K562 (cell line): ENCODE measurements at regions not wholly inside any gene's neighbourhood (a gene's known extent, or its start where the extent isn't known, plus 50 kb on each side); places are given as distances from the start of the nearest gene placed in this dataset.

Experiments used
- ATAC-seq: fragments of 200-7000 bp; cut with Tn5 transposase; 3 replicates; pipeline ENCODE4 v1.9.1; 2020; ENCODE audit warnings: moderate library complexity
- BruUV-seq: library from RNA; stranded (reverse); fragments of 400-500 nt; replicated peaks from 2 replicates; lab custom pipeline; 2021; lab: Mats Ljungman, UMichigan
- CTCF ChIA-PET: fragments of 300-600 bp; formaldehyde crosslinking; extraction: SDS; loops from one replicate; lab custom pipeline; 2021; ENCODE audit warnings: low intra/inter-chr PET ratio; lab: Yijun Ruan, JAX
- POLR2A ChIA-PET: fragments of 300-600, 350-650 bp; sonication (Branson Sonifier 250); formaldehyde crosslinking; extraction: SDS; loops from one replicate; lab custom pipeline; 2021; ENCODE audit warnings: antibody characterized with exemption, inconsistent platforms; lab: Yijun Ruan, JAX
- DNase-seq, 4 experiments: peaks; one replicate each; pipeline versions ENCODE4 v3.0.0 to v3.0.0-alpha.2; 2011 to 2018; ENCODE audit warnings: low spot score in 3 of 4, mixed read lengths in 3 of 4; ENCODE audit errors: extremely low read depth in 1 of 4
- FAIRE-seq: peaks from 2 replicates; lab custom pipeline; 2011; peaks lifted over from hg19 to GRCh38; lab: Jason Lieb, UNC
- H2AFZ ChIP-seq: 2 replicates; pipeline ENCODE4 v1.6.0; 2011; ENCODE audit warnings: low read depth, low read length, control low read depth, inconsistent platforms
- H3K27ac ChIP-seq: fragments of 200-600 bp; 3 replicates; pipeline ENCODE4 v1.8.0; 2011; ENCODE audit warnings: low read depth, mild to moderate bottlenecking, control low read depth, inconsistent platforms, low read length, moderate library complexity, mixed read lengths; ENCODE audit errors: extremely low read depth
- H3K27me3 ChIP-seq, 2 experiments: fragments of 300-600 bp in 1 of 2; 2 replicates in 1 of 2; 3 replicates in 1 of 2; pipeline versions ENCODE4 v1.6.0 to v1.8.0; 2011; ENCODE audit warnings: inconsistent platforms in 2 of 2, low read length in 2 of 2, mild to moderate bottlenecking in 1 of 2, mixed read lengths in 1 of 2, moderate library complexity in 1 of 2; ENCODE audit not compliant: control insufficient read depth in 2 of 2, insufficient read depth in 2 of 2
- H3K36me3 ChIP-seq: fragments of 300-600 bp; 3 replicates; pipeline ENCODE4 v1.8.0; 2011; ENCODE audit warnings: mild to moderate bottlenecking, low read length, inconsistent platforms; ENCODE audit not compliant: control insufficient read depth, insufficient read depth
- H3K4me1 ChIP-seq, 2 experiments: fragments of 200-600 bp in 1 of 2; replicated peaks in 1 of 2; 2 replicates in 1 of 2; 3 replicates in 1 of 2; pipeline versions ENCODE4 v1.5.1 to v1.8.0; 2011; ENCODE audit warnings: inconsistent platforms in 2 of 2, low read length in 2 of 2, mild to moderate bottlenecking in 1 of 2, mixed read lengths in 1 of 2, moderate library complexity in 1 of 2; ENCODE audit not compliant: control insufficient read depth in 2 of 2, insufficient read depth in 2 of 2
- H3K4me2 ChIP-seq: 2 replicates; pipeline ENCODE4 v1.6.1; 2011; ENCODE audit warnings: low read length, control low read depth, inconsistent platforms, mixed read lengths; ENCODE audit not compliant: insufficient read depth
- H3K4me3 ChIP-seq: fragments of 200-600 bp; sonication (generic), shearing (Covaris generic); 2 replicates; pipeline ENCODE4 v1.5.1; 2016; ENCODE audit warnings: control low read depth, inconsistent platforms
- H3K79me2 ChIP-seq: fragments of 200-600 bp; 3 replicates; pipeline ENCODE4 v1.8.0; 2011; ENCODE audit warnings: low read length, inconsistent platforms; ENCODE audit not compliant: control insufficient read depth, insufficient read depth
- H3K9ac ChIP-seq, 2 experiments: 2 replicates each; pipeline versions ENCODE4 v1.6.0 to v1.6.1; 2011; ENCODE audit warnings: low read depth in 2 of 2, low read length in 2 of 2, control low read depth in 1 of 2, inconsistent platforms in 1 of 2, mild to moderate bottlenecking in 1 of 2, mixed read lengths in 1 of 2; ENCODE audit not compliant: insufficient read depth in 1 of 2
- H3K9me1 ChIP-seq: one replicate; pipeline ENCODE4 v1.6.0; 2011; ENCODE audit warnings: inconsistent platforms, mild to moderate bottlenecking, low read length, moderate library complexity; ENCODE audit not compliant: control insufficient read depth, insufficient read depth
- H3K9me3 ChIP-seq: replicated peaks from 2 replicates; pipeline ENCODE4 v1.5.1; 2011; ENCODE audit warnings: low read depth, low read length, inconsistent platforms; ENCODE audit not compliant: control insufficient read depth, insufficient read depth
- H4K20me1 ChIP-seq: replicated peaks from 2 replicates; pipeline ENCODE4 v1.6.1; 2011; ENCODE audit warnings: low read length, inconsistent platforms, mixed read lengths; ENCODE audit not compliant: control insufficient read depth, insufficient read depth
- ARID2 ChIP-seq: fragments of 450-650 bp; IDR thresholded peaks from 2 replicates; pipeline ENCODE4 v1.6.1; 2017; ENCODE audit warnings: antibody characterized with exemption, mild to moderate bottlenecking
- ATF3 ChIP-seq, 2 experiments: fragments of 450-650 bp in 1 of 2; sonication (generic) in 1 of 2; formaldehyde crosslinking in 1 of 2; IDR thresholded peaks in 1 of 2; conservative IDR thresholded peaks in 1 of 2; 2 replicates each; pipeline versions ENCODE4 v1.6.1 to v1.8.1; 2016 to 2023; ENCODE audit warnings: mild to moderate bottlenecking in 2 of 2, moderate library complexity in 2 of 2, inconsistent platforms in 1 of 2, missing genetic modification reagents in 1 of 2
- ELF1 ChIP-seq: fragments of 200-800 bp; sonication (Bioruptor generic); IDR thresholded peaks from 2 replicates; pipeline ENCODE4 v1.6.1; 2016; ENCODE audit warnings: missing genetic modification characterization, missing compliant biosample characterization
- NELFE ChIP-seq: IDR thresholded peaks from 2 replicates; pipeline ENCODE4 v1.6.1; 2011; ENCODE audit warnings: mild to moderate bottlenecking; ENCODE audit not compliant: insufficient read depth, insufficient read length
- PTTG1 ChIP-seq: fragments of 450-650 bp; IDR thresholded peaks from 2 replicates; pipeline ENCODE4 v1.6.1; 2016; ENCODE audit warnings: low read depth, mild to moderate bottlenecking, missing genetic modification characterization, missing compliant biosample characterization
- REST ChIP-seq, 2 experiments: fragments of 450-650 bp; formaldehyde crosslinking in 1 of 2; IDR thresholded peaks; 2 replicates each; pipeline versions ENCODE4 v1.4.0 to v1.6.1; 2014 to 2020; ENCODE audit warnings: mild to moderate bottlenecking in 2 of 2, borderline replicate concordance in 1 of 2, low read depth in 1 of 2
- TOE1 ChIP-seq, 2 experiments: fragments of 450-650 bp in 1 of 2; sonication (generic) in 1 of 2; formaldehyde crosslinking in 1 of 2; IDR thresholded peaks; 2 replicates each; pipeline versions ENCODE4 v1.7.1 to v1.8.0; 2016 to 2022; ENCODE audit warnings: borderline replicate concordance in 2 of 2, mild to moderate bottlenecking in 2 of 2, antibody characterized with exemption in 1 of 2, inconsistent platforms in 1 of 2, low read depth in 1 of 2, missing genetic modification reagents in 1 of 2, moderate library complexity in 1 of 2
- ZNF175 ChIP-seq: fragments of 200-800 bp; sonication (Bioruptor generic); IDR thresholded peaks from 2 replicates; pipeline ENCODE4 v1.6.1; 2016; ENCODE audit warnings: low read depth, mild to moderate bottlenecking, missing genetic modification characterization, missing compliant biosample characterization
- ZNF282 ChIP-seq: sonication (generic); formaldehyde crosslinking; IDR thresholded peaks from 2 replicates; pipeline ENCODE4 v1.8.1; 2023; ENCODE audit warnings: missing genetic modification reagents
- WGBS: fragments of 100-300 bp; shearing (Covaris generic); methylation state at CpG from one replicate; pipeline ENCODE4 v1.1.6; 2016; ENCODE audit warnings: low coverage, mixed read lengths; ENCODE audit not compliant: insufficient coverage; ENCODE audit errors: missing lambda C conversion rate; 5-methylcytosine and 5-hydroxymethylcytosine counted together
- in situ Hi-C: fragments of 300-500 bp; cut with MboI; formaldehyde crosslinking; loops from 4 replicates; pipeline ENCODE4 v1.15.0; 2018; ENCODE audit warnings: inconsistent platforms, mixed read lengths
- intact Hi-C: fragments of 100-400 bp; cut with micrococcal nuclease; formaldehyde crosslinking; loops from 2 replicates; pipeline ENCODE4 v1.14.2; 2022

GRCh38 chr15:47844437-47844836, 127.1 kb downstream of the SEMA6D start:
- DNase-seq (no peak), FAIRE-seq (no peak), ATAC-seq (no peak)
- Histone ChIP-seq H3K9me3 (no peaks in the 10 kb centered on the region), H3K79me2 (no peaks in the 10 kb centered on the region), H3K27ac (no peak overlapping the region), H3K9me1 (no peaks in the 10 kb centered on the region), H2AFZ (no peak overlapping the region), H3K4me1 (no peaks in the 10 kb centered on the region), H3K4me3 (no peak overlapping the region), H3K36me3 (no peaks in the 10 kb centered on the region), H4K20me1 (no peaks in the 10 kb centered on the region), H3K4me2 (no peak overlapping the region), H3K9ac (no peak overlapping the region), H3K27me3 (no peaks in the 10 kb centered on the region)
- 0% methylated on average over 2 of the region's 2 CpGs for WGBS
- ChIA-PET CTCF (no interaction called here), POLR2A (no interaction called here)
- intact Hi-C loops, result no loop called here
- BruUV-seq, result no TSS peak
- in situ Hi-C loops, result no loop called here
- no peak for TF ChIP-seq ARID2
- TF ChIP-seq ATF3 (IDR thresholded peaks at IDR 0.05), result no peak
- no peak for TF ChIP-seq ATF3 (CRISPR knock-in tag; conservative IDR thresholded peaks at IDR 0.05)
- TF ChIP-seq TOE1 (IDR thresholded peaks at IDR 0.05; ENCODE audit: borderline replicate concordance), result no peak
- TF ChIP-seq TOE1 (CRISPR knock-in tag; IDR thresholded peaks at IDR 0.05; ENCODE audit: borderline replicate concordance, low read depth), result no peak
- no peak for TF ChIP-seq PTTG1 (tag)
- TF ChIP-seq ZNF282 (CRISPR knock-in tag), result no peak
- TF ChIP-seq REST (IDR thresholded peaks at IDR 0.05; ENCODE audit: borderline replicate concordance), result no peak
- no peak for TF ChIP-seq REST (CRISPR knock-in tag; IDR thresholded peaks at IDR 0.05; ENCODE audit: low read depth)
- no peak for TF ChIP-seq ELF1 (tag)
- TF ChIP-seq ZNF175, result no peak
- TF ChIP-seq NELFE, result no peak
